ENCODE measurements at regions not wholly inside any gene's neighbourhood (a gene's known extent, or its start where the extent isn't known, plus 50 kb on each side); places are given as distances from the start of the nearest gene placed in this dataset.
"Not testable (repeated sequence)": the region's sequence is repeated elsewhere in the genome, so short reads cannot be mapped to it uniquely, and the experiment has no call there.

DNA sequence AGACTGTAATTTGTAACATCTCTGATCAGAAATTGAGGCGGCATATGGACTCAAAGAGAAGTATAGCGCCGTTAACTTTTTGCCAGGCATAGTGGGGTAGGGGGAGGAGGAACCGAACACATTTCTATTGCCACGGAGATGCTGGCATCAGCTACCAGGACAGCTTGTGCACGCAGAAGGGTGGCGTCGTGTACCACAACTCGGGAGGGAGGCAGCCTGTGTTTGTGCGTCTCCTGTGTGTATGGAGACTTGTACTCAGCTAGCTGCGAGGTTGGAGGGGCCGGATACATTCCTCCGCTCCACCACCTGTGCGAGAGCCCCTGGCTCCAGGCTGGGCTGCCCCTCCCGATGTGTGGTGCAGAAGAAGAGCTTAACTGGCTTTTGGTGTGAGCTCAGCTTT, 634.8 kb downstream of the TYW1 start:
- DNase-seq, result no peak

DNA sequence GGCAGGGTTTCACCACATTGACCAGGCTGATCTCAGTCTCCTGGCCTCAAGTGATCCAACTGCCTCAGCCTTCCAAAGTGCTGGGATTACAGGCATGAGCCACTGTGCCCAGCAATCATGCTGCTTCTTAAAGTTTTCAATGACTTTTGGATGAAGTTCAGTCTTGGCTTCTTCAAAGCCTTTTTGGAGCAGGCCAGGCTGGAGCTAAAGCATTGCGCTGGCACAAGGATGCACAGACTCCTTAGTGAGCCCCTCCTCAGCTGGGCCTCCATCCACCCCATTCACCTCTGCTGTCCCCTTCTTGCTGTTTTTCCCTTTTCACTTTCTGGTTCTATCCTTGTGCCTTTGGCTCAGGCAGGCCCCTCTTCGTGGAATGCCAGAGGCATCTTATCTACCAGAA, 638.6 kb downstream of the TYW1 start:
- no peak for DNase-seq

DNA sequence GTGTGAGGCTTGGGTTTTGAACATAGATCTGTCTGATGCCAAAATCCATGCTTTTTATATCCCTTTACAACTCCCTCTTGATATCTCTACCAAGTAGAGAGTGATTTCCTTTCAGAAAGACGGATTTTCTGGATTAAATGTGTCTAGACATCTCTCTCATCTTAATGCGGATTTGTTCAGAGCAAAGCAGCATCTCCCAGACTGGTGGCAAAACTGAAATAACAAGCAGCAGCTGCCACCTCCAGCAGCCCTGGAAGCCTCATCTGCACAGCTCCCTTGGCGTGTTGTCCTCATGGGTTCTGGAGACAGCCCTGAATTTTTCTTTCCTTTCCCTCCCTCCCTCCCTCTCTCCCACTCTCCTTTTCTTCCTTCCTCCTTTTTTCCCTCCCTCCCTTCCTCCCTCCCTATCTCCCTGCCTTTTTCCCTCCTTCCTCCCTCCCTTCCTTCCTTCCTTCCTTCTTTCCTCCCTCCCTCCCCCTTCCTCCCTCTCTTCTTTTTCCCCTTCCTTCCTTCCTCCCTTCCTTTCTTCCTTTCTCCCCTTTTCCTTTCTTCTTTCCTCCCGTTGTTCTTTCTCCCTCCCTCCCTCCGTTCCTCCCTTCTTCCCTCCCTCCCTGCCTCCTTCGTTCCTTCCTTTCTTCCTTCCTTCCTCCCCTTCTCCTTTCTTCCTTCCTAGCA, 639.9 kb downstream of the TYW1 start:
- no peak for DNase-seq

DNA sequence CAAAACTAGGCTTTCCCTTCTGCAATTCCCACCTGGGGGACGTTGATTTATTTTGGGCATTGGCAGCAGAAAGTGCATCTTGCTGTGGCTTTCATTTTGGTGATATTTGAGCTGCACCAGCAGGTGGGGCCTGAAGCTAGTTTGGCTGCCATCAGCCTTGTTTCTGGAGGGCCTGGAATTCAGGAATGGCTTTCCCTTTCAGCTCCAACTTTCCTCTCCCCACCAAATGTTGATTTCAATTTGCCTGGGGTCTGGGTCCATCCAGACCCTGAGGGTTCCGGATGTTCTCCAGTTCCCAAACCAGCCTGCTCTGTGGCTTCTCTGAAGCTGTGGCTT, 640.4 kb downstream of the TYW1 start:
- peak; percentile 58 for DNase-seq

DNA sequence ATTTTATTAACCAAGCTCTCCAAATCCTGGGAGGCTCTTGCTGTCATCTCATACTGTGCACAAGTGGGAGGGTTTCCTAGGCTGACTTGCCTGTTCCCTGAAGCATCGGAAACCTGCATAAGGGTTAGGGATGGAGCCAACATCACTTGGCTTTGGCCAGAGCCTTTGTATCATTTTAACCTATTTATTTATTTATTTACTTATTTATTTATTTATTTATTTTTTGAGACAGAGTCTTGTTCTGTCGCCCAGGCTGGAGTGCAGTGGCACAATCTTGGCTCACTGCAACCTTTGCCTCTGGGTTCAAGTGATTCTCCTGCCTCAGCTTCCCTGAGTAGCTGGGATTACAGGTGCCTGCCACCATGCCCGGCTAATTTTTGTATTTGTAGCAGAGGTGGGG, 645.9 kb downstream of the TYW1 start:
- not testable (repeated sequence) for DNase-seq

DNA sequence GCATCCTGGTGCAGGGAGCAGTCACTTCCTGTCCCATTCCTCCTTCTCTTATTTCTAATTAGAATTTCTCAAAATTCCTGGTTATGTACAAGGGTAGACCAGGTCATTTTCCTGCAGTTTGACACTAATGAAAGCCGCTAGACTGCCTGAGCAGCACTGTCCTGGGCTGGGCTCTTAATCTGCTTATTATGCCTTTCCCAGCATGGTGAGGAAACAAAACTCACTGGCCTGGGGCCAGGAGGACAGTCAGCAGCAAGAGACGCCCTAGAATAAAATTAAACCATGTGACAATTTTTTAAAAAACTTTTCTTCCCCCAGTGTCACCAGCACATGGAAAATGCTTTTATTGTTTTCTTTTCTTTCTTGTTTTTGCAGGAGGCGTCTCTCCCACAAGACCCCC, 647.5 kb downstream of the TYW1 start:
- no peak for DNase-seq

DNA sequence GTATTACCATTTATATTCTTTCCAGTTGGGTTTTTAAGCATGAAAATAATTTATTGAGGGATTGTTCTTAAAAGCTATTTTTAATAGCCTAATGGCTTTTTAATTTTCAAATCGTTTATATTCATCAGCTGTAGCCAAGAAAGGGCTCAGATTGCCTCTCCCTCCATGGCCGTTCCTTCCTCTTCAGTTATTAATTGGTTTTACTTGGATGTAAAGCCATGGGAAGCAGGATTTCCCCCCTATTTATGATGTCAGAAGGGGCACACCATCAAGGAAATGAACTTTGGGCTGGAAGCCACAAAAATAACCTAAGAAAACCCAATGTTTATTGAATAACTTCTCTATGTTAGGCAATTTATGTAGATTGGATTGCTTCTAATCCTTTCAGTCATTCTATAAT, 656.3 kb downstream of the TYW1 start:
- no peak for DNase-seq

DNA sequence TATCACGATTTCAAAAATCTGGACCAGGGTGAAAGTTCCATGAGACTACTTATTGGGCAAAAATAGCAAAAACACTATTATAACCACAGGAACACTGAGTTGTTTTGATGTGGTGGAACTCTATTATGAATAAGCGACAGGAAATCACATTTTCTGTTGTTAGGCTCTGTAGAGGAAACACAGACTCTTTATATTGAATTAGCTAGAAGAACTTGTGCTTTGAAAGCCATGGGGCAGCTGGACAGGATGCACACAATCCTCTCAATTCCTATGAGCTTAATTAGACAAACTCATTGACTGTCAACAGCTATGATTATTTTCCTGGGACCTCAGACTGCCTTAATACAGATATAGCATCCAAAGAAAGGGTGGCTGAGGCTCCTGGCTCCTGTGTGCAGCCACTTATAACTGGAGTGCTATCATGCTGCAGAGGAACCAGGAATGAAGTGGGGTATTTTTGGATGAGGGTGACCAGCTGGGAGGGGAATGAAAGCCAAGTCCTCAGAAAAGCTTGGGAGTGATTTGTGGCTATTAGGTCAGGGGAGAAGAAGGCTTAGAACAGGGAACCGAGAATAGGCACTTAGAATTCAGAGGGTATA, 657.3 kb downstream of the TYW1 start:
- no peak for DNase-seq

DNA sequence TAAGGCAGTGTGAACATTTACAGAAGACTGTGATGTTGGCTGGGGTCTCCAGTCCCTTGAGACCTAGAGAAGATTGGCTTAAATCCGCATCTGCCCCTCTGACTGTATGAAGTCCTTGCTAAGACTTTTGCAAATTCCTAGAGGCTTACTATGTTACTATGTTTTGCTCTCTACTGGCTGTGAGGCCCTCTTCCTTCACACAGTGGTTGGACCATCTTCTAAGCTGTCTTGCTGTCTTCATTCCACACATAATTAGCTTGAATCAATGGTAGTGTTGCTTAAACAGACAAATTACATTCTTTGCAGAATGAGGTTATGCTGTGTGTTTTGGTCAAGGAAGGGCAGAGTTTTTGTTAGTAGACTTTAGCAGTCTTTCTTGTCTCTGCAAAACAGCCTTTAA, 658.0 kb downstream of the TYW1 start:
- DNase-seq, result no peak

DNA sequence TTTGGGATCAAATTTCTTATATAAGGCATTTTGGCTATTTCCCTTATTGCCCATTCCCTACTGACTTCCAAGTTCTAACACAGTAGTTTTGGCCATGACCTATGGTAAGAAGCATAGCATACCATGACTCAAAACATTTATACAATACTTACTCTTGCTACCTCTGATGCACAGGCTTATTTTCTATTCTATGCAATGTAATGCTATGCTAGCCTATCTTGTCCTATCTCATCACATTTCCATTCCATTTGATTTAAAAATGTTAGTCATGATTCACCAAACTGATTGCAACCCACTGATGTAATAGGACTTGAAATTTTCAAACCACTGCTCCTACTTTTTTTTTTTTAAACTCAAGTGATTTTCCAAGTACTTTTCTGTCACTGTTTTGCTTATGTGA, 658.5 kb downstream of the TYW1 start:
- DNase-seq, result no peak

DNA sequence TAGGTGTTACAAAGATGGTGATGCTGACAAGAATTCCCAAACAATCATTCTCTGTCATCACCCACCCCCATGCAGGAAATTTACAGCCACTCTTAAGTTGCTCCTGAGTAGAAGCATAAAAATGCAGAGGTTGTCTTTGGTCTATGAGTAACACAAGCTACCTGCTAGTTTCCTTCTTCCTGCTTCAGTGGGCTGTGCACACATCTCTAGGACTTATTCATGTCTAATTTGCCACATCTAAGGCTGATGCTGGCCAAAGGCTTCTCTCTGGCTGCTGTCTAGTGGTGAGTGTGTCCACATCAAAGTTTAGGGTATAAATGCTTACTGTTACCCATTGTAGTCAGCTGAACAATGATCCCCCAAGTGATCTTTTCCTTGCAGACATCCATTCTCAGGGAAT, 662.5 kb downstream of the TYW1 start:
- DNase-seq, result peak; percentile 54

DNA sequence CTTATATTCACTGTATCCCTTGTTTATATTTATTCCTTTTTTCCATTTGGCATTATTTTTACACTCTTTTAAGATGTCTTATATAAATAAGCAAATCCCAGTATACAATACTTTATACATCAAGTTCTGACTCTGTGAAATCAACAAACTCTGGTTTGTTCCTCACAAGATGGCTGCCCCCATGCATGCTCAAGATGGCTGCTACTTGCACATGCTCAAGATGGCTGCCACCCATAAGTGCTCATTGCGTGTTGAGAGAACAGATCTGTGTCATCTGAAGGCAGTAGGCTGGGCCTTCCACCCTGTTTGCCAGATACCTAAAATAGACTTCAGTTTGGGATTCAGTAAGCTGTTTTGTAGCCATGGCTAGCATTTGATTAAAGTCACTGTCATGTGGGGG, 666.2 kb downstream of the TYW1 start:
- DNase-seq, result no peak

DNA sequence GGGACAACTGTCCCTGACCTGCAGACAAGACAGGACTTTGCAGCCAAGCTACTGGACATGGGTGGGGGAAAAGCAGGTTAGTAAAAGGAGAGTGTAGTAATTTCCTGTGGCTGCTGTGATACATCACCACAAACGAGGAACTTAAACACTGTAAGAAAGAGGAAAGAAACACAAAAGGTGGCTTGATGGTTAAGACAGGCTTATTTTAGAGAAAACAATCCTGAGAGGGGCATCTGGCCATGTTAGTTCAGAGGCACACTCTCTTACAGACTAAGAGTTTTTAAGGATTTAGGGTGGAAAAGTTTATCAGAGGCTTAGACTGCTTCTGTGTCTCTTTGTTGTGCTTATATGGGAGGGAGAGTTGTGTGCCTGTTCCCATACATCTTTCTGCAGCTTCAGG, 667.0 kb downstream of the TYW1 start:
- DNase-seq, result no peak

DNA sequence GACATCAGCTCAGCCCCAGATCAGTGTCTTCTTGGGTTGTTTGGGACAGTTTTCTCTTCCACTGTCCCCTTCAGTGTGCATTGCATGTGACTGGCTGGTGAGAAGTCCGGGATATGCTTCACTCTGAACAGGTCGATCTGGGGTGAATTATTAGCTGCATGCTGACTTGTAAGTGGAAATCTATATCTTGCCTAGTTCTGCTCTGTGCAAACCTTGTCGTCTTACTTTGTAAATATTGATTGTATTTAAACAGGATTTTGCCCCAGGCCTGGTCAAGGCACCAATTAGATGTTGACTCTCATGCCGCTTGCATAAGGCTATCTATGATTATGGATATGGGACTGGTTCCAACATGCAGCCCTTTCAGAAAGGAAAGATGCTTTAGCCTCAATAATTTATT, 669.7 kb downstream of the TYW1 start:
- DNase-seq, result not testable (repeated sequence)

DNA sequence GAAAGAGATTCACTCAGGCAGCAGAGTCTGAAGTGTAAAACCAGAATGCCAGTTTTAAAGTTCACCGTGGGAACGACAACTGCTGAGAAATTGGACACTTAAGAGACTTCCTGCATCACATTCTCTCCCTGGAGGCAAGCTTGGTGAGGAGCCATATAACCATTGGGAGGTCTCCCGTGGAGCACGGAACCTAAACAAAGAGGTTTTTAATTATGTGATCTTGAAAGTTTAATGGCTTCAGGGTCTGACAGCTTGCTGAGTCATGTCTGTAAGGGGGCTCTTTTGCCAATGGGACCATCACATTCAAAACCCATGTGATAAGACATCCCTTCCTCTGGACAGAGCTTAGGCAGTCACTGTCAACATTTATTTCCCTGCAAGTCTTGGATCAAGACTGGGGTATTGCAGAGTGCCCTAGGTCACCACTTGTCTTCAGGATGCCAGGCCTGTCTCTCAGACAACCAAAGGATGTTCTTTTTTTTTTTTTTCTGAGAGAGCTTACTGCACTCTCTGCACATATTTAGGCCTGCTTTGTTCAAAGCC, 674.4 kb downstream of the TYW1 start:
- no peak for DNase-seq

DNA sequence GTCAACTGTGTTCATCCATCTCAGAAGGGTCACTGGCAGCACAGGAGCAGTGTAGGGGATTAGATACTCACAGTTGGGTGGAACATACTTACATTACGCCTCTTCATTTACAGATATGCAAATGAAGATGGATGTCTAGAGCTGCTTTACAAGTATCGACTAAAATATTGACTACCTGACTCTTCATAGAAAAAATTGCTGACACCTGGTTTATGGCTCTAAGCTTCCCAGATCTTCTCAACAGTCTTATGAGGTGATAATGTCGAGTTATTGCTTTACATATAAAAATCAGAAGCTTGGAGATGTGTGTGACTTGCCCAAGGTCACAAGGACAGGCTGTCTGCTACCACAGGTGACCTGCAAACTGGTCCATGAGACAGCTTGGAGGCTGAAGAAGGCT, 677.2 kb downstream of the TYW1 start:
- no peak for DNase-seq

DNA sequence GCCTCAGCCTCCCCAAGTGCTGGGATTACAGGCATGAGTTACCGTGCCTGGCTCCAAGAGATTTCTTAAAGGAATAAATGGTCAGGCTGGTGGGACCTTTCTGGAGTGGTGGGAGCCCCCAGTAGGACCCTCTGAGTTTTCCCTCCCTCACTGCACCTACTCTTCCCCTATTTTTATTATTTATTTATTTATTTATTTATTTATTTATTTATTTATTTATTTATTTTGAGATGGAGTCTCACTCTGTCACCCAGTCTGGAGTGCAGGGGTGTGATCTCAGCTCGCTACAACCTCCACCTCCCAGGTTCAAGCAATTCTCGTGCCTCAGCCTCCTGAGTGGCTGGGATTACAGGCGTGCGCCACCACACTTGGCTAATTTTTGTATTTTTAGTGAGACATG, 678.2 kb downstream of the TYW1 start:
- DNase-seq, result not testable (repeated sequence)

DNA sequence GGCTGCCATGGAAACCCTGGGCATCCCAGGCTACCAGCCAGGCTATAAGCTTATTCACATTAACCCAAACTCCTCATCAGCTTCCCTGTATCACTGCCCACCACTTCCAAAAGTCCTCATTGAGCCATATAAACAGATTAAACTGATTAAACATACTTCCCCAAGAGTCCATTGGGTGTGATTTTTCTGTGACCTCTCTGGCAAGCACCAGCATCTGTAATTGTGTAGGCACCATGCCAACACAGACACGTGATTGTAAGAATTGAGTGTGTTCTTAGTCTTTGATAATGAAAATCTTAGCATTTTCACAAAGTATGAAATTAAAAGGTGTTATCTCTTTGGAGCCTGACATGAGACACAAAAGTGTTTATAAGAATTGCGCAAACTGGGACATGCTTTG, 679.3 kb downstream of the TYW1 start:
- DNase-seq, result no peak

DNA sequence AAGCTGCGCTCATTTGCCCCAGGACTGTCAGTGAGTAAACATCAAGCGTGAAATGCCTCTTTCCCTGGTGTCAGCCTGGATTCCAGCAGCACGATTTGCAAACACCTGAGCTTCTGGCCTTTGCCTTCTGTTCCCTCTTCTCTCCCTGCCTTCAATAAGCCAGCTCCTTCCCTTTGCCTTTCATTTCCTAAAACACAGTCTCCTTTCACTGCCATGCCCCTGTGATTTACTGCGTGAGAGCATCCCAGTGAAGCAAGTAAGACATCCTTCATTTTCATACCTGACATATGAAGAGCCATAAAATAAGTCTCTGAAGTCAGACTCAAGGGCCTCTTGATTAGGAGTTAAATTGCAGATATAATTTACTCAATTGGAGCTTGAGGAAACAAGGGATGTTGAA, 681.8 kb downstream of the TYW1 start:
- DNase-seq, result no peak

DNA sequence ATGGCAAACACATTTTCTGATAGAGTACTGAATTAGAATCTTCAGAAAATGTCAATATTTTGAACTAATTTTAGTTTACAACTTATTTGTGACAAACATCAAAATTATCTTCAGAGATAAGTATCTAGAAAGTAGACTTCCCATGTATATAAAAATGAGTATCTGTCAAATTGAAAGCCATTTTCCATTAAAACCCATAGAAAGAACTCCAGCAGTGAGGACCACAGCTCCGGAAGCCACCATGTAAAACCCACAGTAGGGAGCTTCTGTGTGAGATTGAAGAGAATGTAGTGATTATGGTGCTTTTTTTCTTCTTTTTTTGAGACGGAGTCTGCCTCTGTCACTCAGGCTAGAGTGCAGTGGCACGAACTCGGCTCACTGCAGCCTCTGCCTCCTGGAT, 687.0 kb downstream of the TYW1 start:
- DNase-seq, result no peak

DNA sequence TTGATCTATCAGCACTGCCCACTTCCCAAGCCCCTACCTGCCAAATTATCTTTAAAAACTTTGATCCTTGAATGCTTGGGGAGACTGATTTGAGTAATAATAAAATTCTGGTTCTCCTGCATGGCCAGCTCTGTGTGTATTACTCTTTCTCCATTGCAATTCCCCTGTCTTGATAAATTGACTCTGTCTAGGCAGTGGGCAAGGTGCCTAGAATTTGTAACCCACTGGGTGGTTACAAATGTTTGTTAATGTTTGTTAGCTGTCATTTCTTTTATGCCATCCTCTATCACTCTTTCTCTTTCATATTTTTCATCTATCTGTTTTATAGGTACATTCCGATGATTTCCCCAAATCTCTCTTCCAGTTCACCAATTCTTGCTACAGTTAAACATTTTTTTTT, 694.1 kb downstream of the TYW1 start:
- no peak for DNase-seq

DNA sequence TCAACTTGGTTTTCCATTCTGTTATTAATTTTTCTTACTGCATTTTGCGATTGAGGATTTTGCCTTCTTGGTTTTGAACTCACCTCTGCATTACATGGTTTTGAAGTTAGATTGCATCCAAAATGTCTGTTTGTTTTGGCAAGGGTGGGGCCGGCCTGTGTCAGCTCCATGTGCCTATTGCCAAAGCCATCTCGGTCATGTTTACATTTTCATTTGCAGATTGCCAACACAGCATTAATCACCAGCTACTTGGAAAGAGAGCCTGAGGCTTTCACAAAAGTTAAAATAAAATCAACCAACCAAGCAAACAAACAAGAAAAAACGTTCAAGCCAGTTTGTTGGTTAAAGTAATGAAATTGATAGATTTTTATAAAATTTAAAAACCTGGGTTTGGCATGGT, 695.8 kb downstream of the TYW1 start:
- no peak for DNase-seq

DNA sequence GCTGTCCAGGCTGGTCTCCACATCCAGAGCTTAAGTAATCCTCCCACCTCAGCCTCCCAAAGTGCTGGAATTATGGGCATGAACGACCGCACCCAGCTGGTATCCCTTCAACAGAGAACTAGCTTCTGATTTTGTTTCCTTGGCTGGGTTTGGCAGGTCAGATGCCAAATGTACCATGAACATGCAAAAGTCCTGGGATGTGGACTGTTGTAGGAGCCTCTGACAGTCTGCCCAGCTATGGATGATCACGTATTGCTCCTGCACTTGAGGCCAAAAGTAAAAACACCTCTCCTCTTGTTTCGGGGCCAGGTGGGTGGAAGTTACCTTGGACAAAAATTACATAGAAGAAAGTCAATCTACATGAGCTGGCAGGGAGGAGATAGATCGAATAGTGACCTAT, 699.5 kb downstream of the TYW1 start:
- no peak for DNase-seq

DNA sequence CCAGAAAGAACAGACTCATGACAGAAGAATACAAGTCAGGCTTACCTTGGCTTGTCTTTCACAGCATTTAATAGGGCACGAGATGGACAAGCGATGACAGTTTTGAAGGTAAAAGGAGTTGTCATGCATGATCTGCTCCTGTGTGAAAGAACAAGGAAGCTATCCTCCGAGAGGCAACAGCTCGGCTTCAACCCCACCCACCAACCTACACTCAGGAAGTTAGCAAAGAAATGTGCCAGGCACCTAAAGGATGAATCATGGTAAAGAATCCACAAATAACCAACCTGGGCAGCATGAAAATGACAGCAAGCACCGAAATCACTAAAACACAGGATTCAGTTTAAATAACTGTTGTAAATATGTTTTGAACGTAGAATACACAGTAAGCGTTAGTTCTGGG, 700.2 kb downstream of the TYW1 start:
- peak; percentile 55 for DNase-seq

DNA sequence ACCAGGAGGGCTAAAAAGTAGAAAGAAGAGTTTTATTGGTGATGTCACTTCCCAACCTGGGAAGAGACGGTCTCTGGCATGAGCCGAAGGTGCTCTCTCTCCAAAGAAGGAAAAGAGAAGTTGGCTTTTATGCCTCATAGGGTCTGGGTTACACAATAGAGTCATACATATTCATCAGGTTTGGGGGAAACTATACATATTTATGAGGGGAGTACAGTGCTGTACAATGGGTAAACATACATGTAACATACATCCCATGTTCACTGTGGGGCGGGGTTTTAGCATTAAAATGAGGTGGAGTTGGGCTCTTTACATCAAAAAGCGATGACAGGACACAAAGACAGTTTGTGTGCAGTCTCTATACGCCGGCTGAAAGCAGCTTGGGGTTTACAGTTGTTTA, 701.7 kb downstream of the TYW1 start:
- no peak for DNase-seq

Data from islet precursor cell (in vitro differentiated cells).